Neural crest cell (in vitro differentiated cells): ENCODE measurements at regions not wholly inside any gene's neighbourhood (a gene's known extent, or its start where the extent isn't known, plus 50 kb on each side); places are given as distances from the start of the nearest gene placed in this dataset.
A peak's percentile ranks its signal among the peaks of the same experiment; 100 is the strongest.

Experiments used
- DNase-seq: peaks from one replicate; pipeline ENCODE4 v3.0.0; 2021; ENCODE audit warnings: low read depth, mixed read lengths, low spot score
- H3K27ac Mint-ChIP-seq: one replicate; pipeline ENCODE4 v1.8.0; 2021; ENCODE audit warnings: mild to moderate bottlenecking, mixed read lengths; ENCODE audit not compliant: unreplicated experiment
- H3K27me3 Mint-ChIP-seq: 2 replicates; pipeline ENCODE4 v1.8.0; 2021; ENCODE audit warnings: low read depth, mild to moderate bottlenecking, mixed read lengths
- H3K36me3 Mint-ChIP-seq: 2 replicates; pipeline ENCODE4 v1.8.0; 2021; ENCODE audit warnings: low read depth, mild to moderate bottlenecking, mixed read lengths
- H3K4me1 Mint-ChIP-seq: 2 replicates; pipeline ENCODE4 v1.8.0; 2021; ENCODE audit warnings: mixed read lengths
- H3K4me3 Mint-ChIP-seq: one replicate; pipeline ENCODE4 v1.8.0; 2021; ENCODE audit warnings: mild to moderate bottlenecking, mixed read lengths
- H3K9me3 Mint-ChIP-seq: 2 replicates; pipeline ENCODE4 v1.8.0; 2021; ENCODE audit warnings: mixed read lengths
- TF ChIP-seq, protein P1 (sequence below): fragments of 200-600 bp; sonication (generic); conservative IDR thresholded peaks from 2 replicates; pipeline ENCODE4 v1.5.0; 2021; ENCODE audit warnings: antibody characterized with exemption, mild to moderate bottlenecking

DNA sequence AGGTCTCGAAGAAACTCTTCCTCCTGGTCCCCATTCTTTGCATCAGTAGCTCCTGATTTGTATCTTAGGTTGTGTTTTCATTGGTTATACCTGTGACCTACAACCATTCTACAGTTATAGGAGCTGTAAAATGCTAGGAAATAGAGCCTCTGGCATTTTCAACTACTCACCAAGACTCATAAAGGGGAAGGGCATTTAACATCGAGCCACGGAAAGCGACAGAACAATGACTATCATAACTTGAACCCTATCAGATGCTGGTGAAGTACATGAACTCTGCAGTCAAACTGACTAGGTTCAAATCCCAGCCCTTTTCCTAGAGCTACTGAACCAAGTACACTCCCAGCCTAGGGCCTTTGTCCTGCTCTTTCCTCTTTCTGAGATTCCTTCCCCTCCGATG, 588.0 kb downstream of the SOX6 start:
- TF ChIP-seq, protein P1, sequence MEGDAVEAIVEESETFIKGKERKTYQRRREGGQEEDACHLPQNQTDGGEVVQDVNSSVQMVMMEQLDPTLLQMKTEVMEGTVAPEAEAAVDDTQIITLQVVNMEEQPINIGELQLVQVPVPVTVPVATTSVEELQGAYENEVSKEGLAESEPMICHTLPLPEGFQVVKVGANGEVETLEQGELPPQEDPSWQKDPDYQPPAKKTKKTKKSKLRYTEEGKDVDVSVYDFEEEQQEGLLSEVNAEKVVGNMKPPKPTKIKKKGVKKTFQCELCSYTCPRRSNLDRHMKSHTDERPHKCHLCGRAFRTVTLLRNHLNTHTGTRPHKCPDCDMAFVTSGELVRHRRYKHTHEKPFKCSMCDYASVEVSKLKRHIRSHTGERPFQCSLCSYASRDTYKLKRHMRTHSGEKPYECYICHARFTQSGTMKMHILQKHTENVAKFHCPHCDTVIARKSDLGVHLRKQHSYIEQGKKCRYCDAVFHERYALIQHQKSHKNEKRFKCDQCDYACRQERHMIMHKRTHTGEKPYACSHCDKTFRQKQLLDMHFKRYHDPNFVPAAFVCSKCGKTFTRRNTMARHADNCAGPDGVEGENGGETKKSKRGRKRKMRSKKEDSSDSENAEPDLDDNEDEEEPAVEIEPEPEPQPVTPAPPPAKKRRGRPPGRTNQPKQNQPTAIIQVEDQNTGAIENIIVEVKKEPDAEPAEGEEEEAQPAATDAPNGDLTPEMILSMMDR = no peak
- no peak overlapping the region for H3K4me3 Mint-ChIP-seq
- DNase-seq = no peak
- no peak overlapping the region for H3K27ac Mint-ChIP-seq
- peaks cover 8% of the 10 kb centered on the region for H3K36me3 Mint-ChIP-seq
- no peaks in the 10 kb centered on the region for H3K27me3 Mint-ChIP-seq
- peaks cover 9% of the 10 kb centered on the region for H3K9me3 Mint-ChIP-seq
- H3K4me1 Mint-ChIP-seq = peaks cover 7% of the 10 kb centered on the region

DNA sequence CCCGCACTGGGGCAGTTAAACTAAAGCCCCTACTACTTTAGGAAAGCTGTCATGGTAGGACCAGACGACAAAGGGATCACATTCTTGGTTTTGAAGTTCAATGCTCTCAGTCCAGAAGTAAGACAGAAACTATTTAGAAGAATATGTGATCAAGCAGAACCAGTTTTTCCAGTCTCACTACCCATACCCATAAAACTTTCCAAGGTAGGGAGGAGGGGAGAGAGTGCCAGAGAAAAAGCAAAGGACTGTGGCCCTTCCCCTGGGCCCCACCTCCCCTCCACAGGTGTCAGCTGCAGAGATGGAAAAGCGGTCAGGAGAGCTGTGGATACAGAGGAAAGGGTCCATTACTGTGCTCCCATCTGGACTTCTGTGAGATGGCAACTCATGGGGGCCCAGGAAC, 587.1 kb downstream of the SOX6 start:
- peaks cover 7% of the 10 kb centered on the region for H3K36me3 Mint-ChIP-seq
- TF ChIP-seq, protein P1 = no peak
- H3K4me3 Mint-ChIP-seq = no peak overlapping the region
- H3K27ac Mint-ChIP-seq = no peak overlapping the region
- DNase-seq = no peak
- H3K4me1 Mint-ChIP-seq = peaks cover 16% of the 10 kb centered on the region
- H3K27me3 Mint-ChIP-seq = no peaks in the 10 kb centered on the region
- H3K9me3 Mint-ChIP-seq = peaks cover 9% of the 10 kb centered on the region

GRCh38 chr11:15770798-15771414, 585.4 kb downstream of the SOX6 start:
- TF ChIP-seq, protein P1 = peak; percentile 61
- H3K4me1 Mint-ChIP-seq = peaks cover 26% of the 10 kb centered on the region
- peaks cover under 1% of the 10 kb centered on the region for H3K36me3 Mint-ChIP-seq
- H3K27ac Mint-ChIP-seq = no peak overlapping the region
- peaks cover 5% of the 10 kb centered on the region for H3K9me3 Mint-ChIP-seq
- peak; percentile 38 for DNase-seq
- H3K27me3 Mint-ChIP-seq = no peaks in the 10 kb centered on the region
- no peak overlapping the region for H3K4me3 Mint-ChIP-seq

GRCh38 chr11:15772547-15772946, 583.8 kb downstream of the SOX6 start:
- H3K27me3 Mint-ChIP-seq = no peaks in the 10 kb centered on the region
- H3K36me3 Mint-ChIP-seq = no peaks in the 10 kb centered on the region
- peaks cover 26% of the 10 kb centered on the region for H3K4me1 Mint-ChIP-seq
- H3K27ac Mint-ChIP-seq = no peak overlapping the region
- TF ChIP-seq, protein P1 = no peak
- no peak overlapping the region for H3K4me3 Mint-ChIP-seq
- DNase-seq = no peak
- H3K9me3 Mint-ChIP-seq = peaks cover 3% of the 10 kb centered on the region

- TF ChIP-seq, protein P1 = no peak
- Mint-ChIP-seq H3K4me1 (peaks cover 26% of the 10 kb centered on the region), H3K27me3 (no peaks in the 10 kb centered on the region), H3K9me3 (peaks cover 3% of the 10 kb centered on the region), H3K27ac (no peak overlapping the region), H3K4me3 (no peak overlapping the region), H3K36me3 (no peaks in the 10 kb centered on the region)
- DNase-seq = no peak
Observed at GRCh38 chr11:15772981-15773380, 583.4 kb downstream of the SOX6 start.
